Type B pancreatic cell (in vitro differentiated cells): ENCODE measurements at regions not wholly inside any gene's neighbourhood (a gene's known extent, or its start where the extent isn't known, plus 50 kb on each side); places are given as distances from the start of the nearest gene placed in this dataset.

Experiments used
- DNase-seq: peaks from one replicate; pipeline ENCODE4 v3.0.0; 2021; ENCODE audit warnings: mixed read lengths; ENCODE audit not compliant: unreplicated experiment; ENCODE audit errors: extremely low spot score
- H3K27ac Mint-ChIP-seq: 2 replicates; pipeline ENCODE4 v1.8.0; 2021; ENCODE audit warnings: mild to moderate bottlenecking, mixed read lengths
- H3K27me3 Mint-ChIP-seq: 2 replicates; pipeline ENCODE4 v1.8.0; 2021; ENCODE audit warnings: mixed read lengths
- H3K36me3 Mint-ChIP-seq: 2 replicates; pipeline ENCODE4 v1.8.0; 2021; ENCODE audit warnings: mixed read lengths
- H3K4me1 Mint-ChIP-seq: one replicate; pipeline ENCODE4 v1.8.0; 2021; ENCODE audit warnings: mixed read lengths; ENCODE audit not compliant: unreplicated experiment
- H3K4me3 Mint-ChIP-seq: 2 replicates; pipeline ENCODE4 v1.8.0; 2021; ENCODE audit warnings: mild to moderate bottlenecking, mixed read lengths
- H3K9me3 Mint-ChIP-seq: 2 replicates; pipeline ENCODE4 v1.8.0; 2021; ENCODE audit warnings: mixed read lengths
- TF ChIP-seq, protein P1 (sequence below): fragments of 200-600 bp; sonication (generic); conservative IDR thresholded peaks from 2 replicates; pipeline ENCODE4 v1.5.0; 2021; ENCODE audit warnings: antibody characterized with exemption, mild to moderate bottlenecking

DNA sequence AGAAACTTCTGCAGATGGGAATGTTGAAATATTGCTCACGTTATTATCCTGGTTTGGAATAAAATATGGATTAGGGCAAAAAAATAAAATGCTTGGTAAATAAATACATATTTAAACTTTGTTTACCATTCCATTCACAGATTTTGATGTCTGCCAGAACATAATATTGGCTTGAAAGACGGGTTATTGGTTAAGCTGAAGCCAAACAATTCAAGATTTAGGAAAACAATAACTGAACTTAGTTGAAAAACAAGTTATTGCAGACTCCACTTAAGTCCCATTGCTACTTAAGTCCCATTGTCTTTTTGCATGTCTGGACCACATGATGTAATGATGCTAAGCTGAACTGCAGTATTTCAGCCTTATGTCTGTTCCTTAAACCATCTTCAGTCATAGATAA, 722.5 kb downstream of the FAT4 start:
- H3K27me3 Mint-ChIP-seq, result no peaks in the 10 kb centered on the region
- H3K27ac Mint-ChIP-seq, result no peak overlapping the region
- no peak overlapping the region for H3K4me3 Mint-ChIP-seq
- H3K4me1 Mint-ChIP-seq, result peaks cover 6% of the 10 kb centered on the region
- TF ChIP-seq, protein P1, sequence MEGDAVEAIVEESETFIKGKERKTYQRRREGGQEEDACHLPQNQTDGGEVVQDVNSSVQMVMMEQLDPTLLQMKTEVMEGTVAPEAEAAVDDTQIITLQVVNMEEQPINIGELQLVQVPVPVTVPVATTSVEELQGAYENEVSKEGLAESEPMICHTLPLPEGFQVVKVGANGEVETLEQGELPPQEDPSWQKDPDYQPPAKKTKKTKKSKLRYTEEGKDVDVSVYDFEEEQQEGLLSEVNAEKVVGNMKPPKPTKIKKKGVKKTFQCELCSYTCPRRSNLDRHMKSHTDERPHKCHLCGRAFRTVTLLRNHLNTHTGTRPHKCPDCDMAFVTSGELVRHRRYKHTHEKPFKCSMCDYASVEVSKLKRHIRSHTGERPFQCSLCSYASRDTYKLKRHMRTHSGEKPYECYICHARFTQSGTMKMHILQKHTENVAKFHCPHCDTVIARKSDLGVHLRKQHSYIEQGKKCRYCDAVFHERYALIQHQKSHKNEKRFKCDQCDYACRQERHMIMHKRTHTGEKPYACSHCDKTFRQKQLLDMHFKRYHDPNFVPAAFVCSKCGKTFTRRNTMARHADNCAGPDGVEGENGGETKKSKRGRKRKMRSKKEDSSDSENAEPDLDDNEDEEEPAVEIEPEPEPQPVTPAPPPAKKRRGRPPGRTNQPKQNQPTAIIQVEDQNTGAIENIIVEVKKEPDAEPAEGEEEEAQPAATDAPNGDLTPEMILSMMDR, result no peak
- no peaks in the 10 kb centered on the region for H3K36me3 Mint-ChIP-seq
- DNase-seq, result no peak
- H3K9me3 Mint-ChIP-seq, result no peaks in the 10 kb centered on the region

DNA sequence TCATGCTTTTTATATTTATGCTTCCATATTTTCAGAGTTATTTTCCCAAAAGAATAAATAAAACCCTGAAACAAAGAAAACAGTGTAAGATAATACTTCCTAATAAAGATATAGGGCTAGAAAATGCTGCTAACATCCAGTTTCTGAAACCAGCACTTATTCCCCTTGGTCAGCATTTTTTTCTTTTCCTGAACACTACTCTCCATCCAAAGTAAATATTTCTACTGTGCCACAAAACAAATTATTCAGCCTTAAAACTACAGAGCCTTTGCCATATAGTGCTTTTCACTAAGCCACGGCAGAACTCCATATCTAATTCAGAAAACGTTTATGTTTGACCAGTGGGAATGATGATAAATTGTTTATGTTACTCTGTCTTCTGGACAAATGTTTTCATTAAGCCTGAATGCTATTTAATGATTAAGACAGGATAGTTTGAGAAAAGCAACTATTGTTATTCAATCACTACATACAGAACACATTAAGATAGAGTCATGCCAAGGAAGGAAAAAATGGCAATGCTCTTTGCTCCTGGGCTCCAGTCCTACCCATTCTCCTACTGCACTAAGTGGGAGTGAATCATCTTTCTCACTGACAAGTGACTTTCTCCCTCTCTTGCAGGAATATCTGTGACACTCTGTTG, 723.9 kb downstream of the FAT4 start:
- no peaks in the 10 kb centered on the region for H3K27me3 Mint-ChIP-seq
- H3K36me3 Mint-ChIP-seq, result no peaks in the 10 kb centered on the region
- H3K4me1 Mint-ChIP-seq, result peaks cover 6% of the 10 kb centered on the region
- no peak for DNase-seq
- H3K9me3 Mint-ChIP-seq, result no peaks in the 10 kb centered on the region
- H3K4me3 Mint-ChIP-seq, result no peak overlapping the region
- no peak overlapping the region for H3K27ac Mint-ChIP-seq
- TF ChIP-seq, protein P1, result no peak

DNA sequence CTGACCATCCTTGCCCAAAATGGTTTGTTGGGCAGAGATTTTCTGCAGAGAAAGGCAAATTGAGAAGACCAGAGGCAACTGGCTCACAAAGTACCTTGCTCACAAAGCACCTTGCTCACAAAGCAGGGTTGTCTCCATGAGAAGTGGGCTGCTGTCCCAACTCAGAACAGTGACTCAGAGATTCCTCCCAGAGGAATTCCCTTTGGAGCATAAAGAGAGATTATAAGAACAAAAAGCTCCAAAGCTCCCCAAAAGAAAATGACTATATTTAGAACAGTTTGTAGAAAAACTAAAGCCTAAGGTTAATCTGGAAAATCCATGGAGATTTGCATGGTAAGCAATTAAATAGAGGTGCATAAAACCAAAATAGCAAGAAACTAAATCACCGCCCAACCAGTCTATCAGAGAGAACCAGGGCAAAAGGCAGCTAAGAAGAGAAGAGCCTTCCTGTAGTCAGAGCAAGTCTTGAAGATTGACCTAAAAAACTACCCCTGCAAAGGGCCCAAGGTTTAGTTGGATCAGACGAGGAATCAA, 731.4 kb downstream of the FAT4 start:
- no peak for DNase-seq
- peaks cover 6% of the 10 kb centered on the region for H3K9me3 Mint-ChIP-seq
- H3K27ac Mint-ChIP-seq, result no peak overlapping the region
- TF ChIP-seq, protein P1, result no peak
- H3K4me3 Mint-ChIP-seq, result no peak overlapping the region
- H3K27me3 Mint-ChIP-seq, result no peaks in the 10 kb centered on the region
- no peaks in the 10 kb centered on the region for H3K36me3 Mint-ChIP-seq
- no peaks in the 10 kb centered on the region for H3K4me1 Mint-ChIP-seq

DNA sequence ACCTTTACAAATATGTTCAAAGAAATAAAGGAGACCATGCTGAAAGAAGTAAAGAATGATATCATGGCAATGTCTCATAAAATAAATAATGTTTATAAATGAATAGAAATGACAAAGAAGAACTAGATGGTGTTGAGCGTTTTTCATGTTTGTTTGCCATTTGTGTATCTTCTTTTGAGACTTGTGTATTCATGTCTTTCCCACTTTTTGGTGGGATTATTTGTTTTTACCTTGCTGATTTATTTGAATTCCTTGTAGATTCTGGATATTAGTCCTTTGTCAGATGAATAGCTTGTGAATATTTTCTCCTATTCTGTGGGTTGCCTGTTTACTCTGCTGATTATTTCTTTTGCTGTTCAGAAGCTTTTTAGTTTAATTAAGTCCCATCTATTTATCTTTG, 732.4 kb downstream of the FAT4 start:
- Mint-ChIP-seq H3K4me3 (no peak overlapping the region), H3K9me3 (peaks cover 6% of the 10 kb centered on the region), H3K27me3 (no peaks in the 10 kb centered on the region), H3K4me1 (no peaks in the 10 kb centered on the region), H3K27ac (no peak overlapping the region), H3K36me3 (no peaks in the 10 kb centered on the region)
- TF ChIP-seq, protein P1, result no peak
- DNase-seq, result no peak

DNA sequence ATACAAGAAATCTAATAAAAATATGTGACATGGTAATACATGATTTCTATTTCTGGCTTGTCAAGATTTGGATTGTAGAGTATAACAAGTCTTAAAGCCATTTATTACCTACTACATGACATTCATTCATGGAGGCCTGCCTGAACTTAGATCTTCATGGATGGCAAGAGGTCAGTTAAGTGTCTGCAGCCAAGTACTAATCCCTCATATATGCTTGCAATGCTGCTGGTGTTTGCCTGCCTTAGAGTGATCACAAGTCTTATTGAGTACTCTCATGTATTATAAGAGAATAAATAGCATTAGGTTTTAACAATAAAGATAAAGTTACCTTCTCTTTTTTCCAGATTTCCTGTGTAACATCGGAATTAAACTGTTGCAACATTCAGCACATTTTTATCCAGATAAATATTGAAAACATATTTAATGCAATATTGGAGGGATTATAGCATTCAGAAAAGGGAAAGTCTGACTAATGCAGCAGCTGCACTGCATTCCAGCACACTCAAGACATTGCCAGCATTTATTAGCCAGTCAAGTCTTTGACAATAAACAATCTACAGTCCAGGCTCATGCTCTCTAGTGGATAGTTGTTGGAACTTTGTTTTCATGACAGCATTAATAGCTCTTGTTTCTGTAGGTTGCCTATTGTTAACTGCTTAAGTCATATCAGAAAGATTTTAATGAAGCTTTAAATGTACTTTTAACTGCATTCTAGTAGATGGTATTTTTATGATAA, 737.1 kb downstream of the FAT4 start:
- H3K36me3 Mint-ChIP-seq, result no peaks in the 10 kb centered on the region
- DNase-seq, result no peak
- no peak overlapping the region for H3K4me3 Mint-ChIP-seq
- no peak overlapping the region for H3K27ac Mint-ChIP-seq
- H3K4me1 Mint-ChIP-seq, result no peaks in the 10 kb centered on the region
- H3K9me3 Mint-ChIP-seq, result peaks cover under 1% of the 10 kb centered on the region
- no peaks in the 10 kb centered on the region for H3K27me3 Mint-ChIP-seq
- TF ChIP-seq, protein P1, result peak; percentile 49
